ENCODE measurements at regions not wholly inside any gene's neighbourhood (a gene's known extent, or its start where the extent isn't known, plus 50 kb on each side); places are given as distances from the start of the nearest gene placed in this dataset.

DNA sequence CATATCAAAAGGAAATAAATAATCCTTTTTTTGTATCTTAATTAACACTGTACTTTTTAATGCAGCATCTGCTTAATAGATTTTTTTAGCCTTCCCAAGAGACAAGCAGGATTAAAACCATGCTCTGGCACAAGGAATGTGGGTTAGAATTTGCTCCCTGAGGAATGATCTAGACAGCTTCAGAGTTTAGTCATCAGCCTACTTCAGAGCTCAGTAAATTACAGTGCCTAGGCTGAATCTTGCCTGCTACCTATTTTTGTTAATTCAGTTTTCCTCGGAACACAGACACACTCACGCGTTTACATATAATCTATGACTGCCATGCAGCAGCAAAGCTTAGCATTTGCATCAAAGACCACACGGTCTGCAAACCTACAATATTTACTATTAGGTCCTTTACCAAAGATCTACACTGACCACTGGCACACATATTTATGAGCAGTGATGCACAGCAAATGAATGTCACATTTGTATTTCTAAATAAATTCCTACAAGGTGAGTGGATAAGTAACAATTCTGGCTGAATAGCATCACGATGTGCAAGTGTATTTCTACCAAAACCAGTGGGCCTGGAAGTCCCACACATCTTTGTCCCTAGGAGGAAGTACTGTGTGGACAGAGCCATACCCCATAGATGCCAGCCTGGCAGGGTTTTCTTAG, 309.8 kb upstream of the TMEM132C start:
- Histone ChIP-seq H3F3A (ENCODE audit: insufficient read depth, low read length, poor library complexity, severe bottlenecking) (no peaks in the 10 kb centered on the region), H3K27me3 (ENCODE audit: insufficient read depth, low read depth, low read length) (no peaks in the 10 kb centered on the region), H3K4me3 (ENCODE audit: low read length) (no peak overlapping the region), H3K27ac (ENCODE audit: low read length) (no peak overlapping the region), H3K4me2 (ENCODE audit: low read length) (no peak overlapping the region), H3K9me2 (ENCODE audit: insufficient read depth, low read length) (no peaks in the 10 kb centered on the region), H3K9me3 (ENCODE audit: low read length) (no peaks in the 10 kb centered on the region), H3K36me3 (ENCODE audit: insufficient read depth, low read length) (no peaks in the 10 kb centered on the region), H4K20me1 (ENCODE audit: insufficient read depth) (no peaks in the 10 kb centered on the region), H2AFZ (ENCODE audit: low read depth, low read length) (no peak overlapping the region), H3K9ac (ENCODE audit: low read length) (no peak overlapping the region), H3K79me2 (replicated peaks; ENCODE audit: insufficient read depth, low read length) (no peaks in the 10 kb centered on the region)
- TF ChIP-seq EZH2 (IDR thresholded peaks at IDR 0.05; ENCODE audit: borderline replicate concordance, insufficient read depth, low read length, poor library complexity, severe bottlenecking): no peak
- TF ChIP-seq EP300 (conservative IDR thresholded peaks at IDR 0.05; ENCODE audit: poor library complexity, severe bottlenecking): no peak
- no peak for TF ChIP-seq POLR2AphosphoS5 (IDR thresholded peaks at IDR 0.05)
- no peak for TF ChIP-seq TAF1 (IDR thresholded peaks at IDR 0.05; ENCODE audit: low read depth)
- no peak for TF ChIP-seq MXI1 (conservative IDR thresholded peaks at IDR 0.05; ENCODE audit: poor library complexity, severe bottlenecking)
- no peak for TF ChIP-seq SMC3 (conservative IDR thresholded peaks at IDR 0.05; ENCODE audit: poor library complexity)
- no peak for TF ChIP-seq RAD21 (conservative IDR thresholded peaks at IDR 0.05)

GRCh38 chr12:127962303-127962702, 304.7 kb upstream of the TMEM132C start:
- H4K20me1 ChIP-seq (ENCODE audit: insufficient read depth): no peaks in the 10 kb centered on the region
- no peaks in the 10 kb centered on the region for H3K36me3 ChIP-seq (ENCODE audit: insufficient read depth, low read length)
- H2AFZ ChIP-seq (ENCODE audit: low read depth, low read length): no peak overlapping the region
- no peak overlapping the region for H3K4me2 ChIP-seq (ENCODE audit: low read length)
- no peak overlapping the region for H3K27ac ChIP-seq (ENCODE audit: low read length)
- H3K4me3 ChIP-seq (ENCODE audit: low read length): no peak overlapping the region
- no peak overlapping the region for H3K9ac ChIP-seq (ENCODE audit: low read length)
- no peaks in the 10 kb centered on the region for H3F3A ChIP-seq (ENCODE audit: insufficient read depth, low read length, poor library complexity, severe bottlenecking)
- H3K9me3 ChIP-seq (ENCODE audit: low read length): no peaks in the 10 kb centered on the region
- H3K27me3 ChIP-seq (ENCODE audit: insufficient read depth, low read depth, low read length): no peaks in the 10 kb centered on the region
- H3K79me2 ChIP-seq (replicated peaks; ENCODE audit: insufficient read depth, low read length): no peaks in the 10 kb centered on the region
- TF ChIP-seq EZH2 (IDR thresholded peaks at IDR 0.05; ENCODE audit: borderline replicate concordance, insufficient read depth, low read length, poor library complexity, severe bottlenecking): no peak
- no peak for TF ChIP-seq POLR2AphosphoS5 (IDR thresholded peaks at IDR 0.05)
- TF ChIP-seq TAF1 (IDR thresholded peaks at IDR 0.05; ENCODE audit: low read depth): no peak
- no peak for TF ChIP-seq RAD21 (conservative IDR thresholded peaks at IDR 0.05)
- TF ChIP-seq, protein P1, sequence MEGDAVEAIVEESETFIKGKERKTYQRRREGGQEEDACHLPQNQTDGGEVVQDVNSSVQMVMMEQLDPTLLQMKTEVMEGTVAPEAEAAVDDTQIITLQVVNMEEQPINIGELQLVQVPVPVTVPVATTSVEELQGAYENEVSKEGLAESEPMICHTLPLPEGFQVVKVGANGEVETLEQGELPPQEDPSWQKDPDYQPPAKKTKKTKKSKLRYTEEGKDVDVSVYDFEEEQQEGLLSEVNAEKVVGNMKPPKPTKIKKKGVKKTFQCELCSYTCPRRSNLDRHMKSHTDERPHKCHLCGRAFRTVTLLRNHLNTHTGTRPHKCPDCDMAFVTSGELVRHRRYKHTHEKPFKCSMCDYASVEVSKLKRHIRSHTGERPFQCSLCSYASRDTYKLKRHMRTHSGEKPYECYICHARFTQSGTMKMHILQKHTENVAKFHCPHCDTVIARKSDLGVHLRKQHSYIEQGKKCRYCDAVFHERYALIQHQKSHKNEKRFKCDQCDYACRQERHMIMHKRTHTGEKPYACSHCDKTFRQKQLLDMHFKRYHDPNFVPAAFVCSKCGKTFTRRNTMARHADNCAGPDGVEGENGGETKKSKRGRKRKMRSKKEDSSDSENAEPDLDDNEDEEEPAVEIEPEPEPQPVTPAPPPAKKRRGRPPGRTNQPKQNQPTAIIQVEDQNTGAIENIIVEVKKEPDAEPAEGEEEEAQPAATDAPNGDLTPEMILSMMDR (IDR thresholded peaks at IDR 0.05; ENCODE audit: poor library complexity, severe bottlenecking): no peak
- TF ChIP-seq SMC3 (conservative IDR thresholded peaks at IDR 0.05; ENCODE audit: poor library complexity): no peak
- TF ChIP-seq REST (IDR thresholded peaks at IDR 0.05; ENCODE audit: borderline replicate concordance): no peak
- TF ChIP-seq MXI1 (conservative IDR thresholded peaks at IDR 0.05; ENCODE audit: poor library complexity, severe bottlenecking): no peak
- H3K9me2 ChIP-seq (ENCODE audit: insufficient read depth, low read length): no peaks in the 10 kb centered on the region
